Neural progenitor cell (in vitro differentiated cells): ENCODE measurements at regions not wholly inside any gene's neighbourhood (a gene's known extent, or its start where the extent isn't known, plus 50 kb on each side); places are given as distances from the start of the nearest gene placed in this dataset.

ENCODE experiments used
- EZH2phosphoT487 ChIP-seq: fragments of 200-600 bp; sonication (generic); IDR thresholded peaks from 2 replicates; pipeline ENCODE4 v1.6.1; 2017; ENCODE audit warnings: antibody characterized with exemption
- TF ChIP-seq, protein P1 (sequence below): fragments of 200-600 bp; sonication (generic); IDR thresholded peaks from 2 replicates; pipeline ENCODE4 v1.5.1; 2017; ENCODE audit warnings: antibody characterized with exemption, mild to moderate bottlenecking

DNA sequence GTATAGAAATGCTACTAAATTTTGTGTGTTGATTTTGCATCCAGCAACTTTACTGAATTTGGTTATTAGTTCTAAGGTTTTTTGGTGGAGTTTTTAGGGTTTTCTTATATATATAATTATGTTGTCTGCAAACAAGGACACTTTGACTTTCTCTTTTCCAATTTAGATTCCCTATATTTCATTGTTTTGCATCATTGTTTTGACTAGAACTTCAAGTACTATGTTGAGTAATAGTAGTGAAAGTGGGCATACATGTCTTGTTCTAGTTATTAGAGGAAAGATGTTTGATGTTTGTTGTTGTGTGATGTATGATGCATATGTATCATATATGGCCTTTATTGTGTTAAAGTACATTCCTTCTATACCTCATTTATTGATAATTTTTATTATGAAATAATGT lies 362.3 kb upstream of the PRR16 start:
- TF ChIP-seq, protein P1, sequence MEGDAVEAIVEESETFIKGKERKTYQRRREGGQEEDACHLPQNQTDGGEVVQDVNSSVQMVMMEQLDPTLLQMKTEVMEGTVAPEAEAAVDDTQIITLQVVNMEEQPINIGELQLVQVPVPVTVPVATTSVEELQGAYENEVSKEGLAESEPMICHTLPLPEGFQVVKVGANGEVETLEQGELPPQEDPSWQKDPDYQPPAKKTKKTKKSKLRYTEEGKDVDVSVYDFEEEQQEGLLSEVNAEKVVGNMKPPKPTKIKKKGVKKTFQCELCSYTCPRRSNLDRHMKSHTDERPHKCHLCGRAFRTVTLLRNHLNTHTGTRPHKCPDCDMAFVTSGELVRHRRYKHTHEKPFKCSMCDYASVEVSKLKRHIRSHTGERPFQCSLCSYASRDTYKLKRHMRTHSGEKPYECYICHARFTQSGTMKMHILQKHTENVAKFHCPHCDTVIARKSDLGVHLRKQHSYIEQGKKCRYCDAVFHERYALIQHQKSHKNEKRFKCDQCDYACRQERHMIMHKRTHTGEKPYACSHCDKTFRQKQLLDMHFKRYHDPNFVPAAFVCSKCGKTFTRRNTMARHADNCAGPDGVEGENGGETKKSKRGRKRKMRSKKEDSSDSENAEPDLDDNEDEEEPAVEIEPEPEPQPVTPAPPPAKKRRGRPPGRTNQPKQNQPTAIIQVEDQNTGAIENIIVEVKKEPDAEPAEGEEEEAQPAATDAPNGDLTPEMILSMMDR = no peak
- TF ChIP-seq EZH2phosphoT487 = no peak
